IgD-negative memory B cell (primary cell): ENCODE measurements at regions not wholly inside any gene's neighbourhood (a gene's known extent, or its start where the extent isn't known, plus 50 kb on each side); places are given as distances from the start of the nearest gene placed in this dataset.
A peak's percentile ranks its signal among the peaks of the same experiment; 100 is the strongest.

Experiments
- H3K27ac Mint-ChIP-seq, 3 donors: one replicate each; pipeline ENCODE4 v1.8.0; 2020 to 2022; ENCODE audit warnings: mild to moderate bottlenecking in 3 of 3, mixed read lengths in 3 of 3, moderate library complexity in 1 of 3
- H3K27me3 Mint-ChIP-seq: one replicate; pipeline ENCODE4 v1.8.0; 2021; ENCODE audit warnings: mixed read lengths
- H3K36me3 Mint-ChIP-seq: one replicate; pipeline ENCODE4 v1.8.0; 2020; ENCODE audit warnings: mild to moderate bottlenecking, mixed read lengths
- H3K4me1 Mint-ChIP-seq, 3 donors: one replicate each; pipeline ENCODE4 v1.8.0; 2020 to 2022; ENCODE audit warnings: mixed read lengths in 3 of 3, mild to moderate bottlenecking in 1 of 3
- H3K4me3 Mint-ChIP-seq, 4 donors: one replicate each; pipeline ENCODE4 v1.8.0; 2020 to 2022; ENCODE audit warnings: mild to moderate bottlenecking in 4 of 4, mixed read lengths in 4 of 4, moderate library complexity in 3 of 4
- H3K9me3 Mint-ChIP-seq, 3 donors: one replicate each; pipeline ENCODE4 v1.8.0; 2020 to 2021; ENCODE audit warnings: mixed read lengths in 3 of 3, mild to moderate bottlenecking in 1 of 3

DNA sequence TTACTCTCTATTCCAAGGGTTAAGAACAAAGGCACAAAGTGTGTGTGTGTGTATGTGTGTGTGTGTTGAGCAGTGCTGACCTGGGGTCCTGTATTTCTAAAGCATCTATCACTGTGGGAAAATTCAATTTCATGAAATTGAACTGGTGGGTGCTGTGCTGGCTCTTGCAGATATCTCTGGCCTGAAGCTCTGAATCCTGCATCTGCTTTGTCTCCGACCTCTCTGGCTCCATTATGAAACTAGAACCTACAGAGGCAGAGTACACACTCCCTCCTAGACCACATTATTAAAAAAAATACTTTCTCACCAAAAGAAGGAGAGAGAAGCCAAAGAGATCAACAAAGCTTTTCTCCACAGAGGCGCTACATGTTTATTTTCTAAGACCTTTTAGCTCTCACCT is 88.4 kb upstream of the PDE4B start:
- peaks cover 6% of the 10 kb centered on the region for H3K27me3 Mint-ChIP-seq
- no peaks in the 10 kb centered on the region for H3K36me3 Mint-ChIP-seq
- H3K4me3 Mint-ChIP-seq: no peak overlapping the region
- H3K4me1 Mint-ChIP-seq: no peaks in the 10 kb centered on the region
- H3K9me3 Mint-ChIP-seq: no peaks in the 10 kb centered on the region
- no peak overlapping the region for H3K27ac Mint-ChIP-seq

DNA sequence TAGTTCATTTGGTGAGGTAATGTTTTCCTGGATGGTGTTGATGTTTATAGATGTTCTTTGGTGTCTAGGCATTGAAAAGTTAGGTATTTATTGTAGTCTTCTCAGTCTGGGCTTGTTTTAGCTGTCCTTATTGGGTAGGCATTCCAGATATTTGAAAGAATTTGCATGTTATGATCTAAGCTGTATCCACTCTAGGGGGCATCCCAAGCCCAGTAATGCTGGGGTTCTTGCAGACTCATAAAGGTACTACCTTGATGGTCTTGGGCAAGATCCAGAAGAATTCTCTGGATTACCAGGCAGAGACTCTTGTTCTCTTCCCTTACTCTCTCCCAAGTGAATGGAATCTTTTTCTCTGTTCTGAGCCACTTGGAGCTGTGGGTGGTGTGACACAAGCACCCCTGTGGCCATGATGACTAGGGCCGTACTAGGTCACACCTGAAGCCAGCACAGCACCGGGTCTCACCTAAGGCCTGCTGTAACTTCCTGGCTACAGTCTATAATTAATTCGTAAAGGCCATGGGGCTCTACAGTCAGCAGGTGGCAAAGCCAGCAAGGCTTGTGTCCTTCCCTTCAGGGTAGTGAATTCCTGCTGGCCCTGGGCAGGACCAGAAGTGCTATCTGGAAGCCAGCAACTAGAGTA is 74.8 kb upstream of the PDE4B start:
- Mint-ChIP-seq H3K27ac (no peak overlapping the region), H3K36me3 (no peaks in the 10 kb centered on the region), H3K27me3 (peaks cover 2% of the 10 kb centered on the region), H3K4me1 (no peaks in the 10 kb centered on the region), H3K4me3 (no peak overlapping the region), H3K9me3 (peaks cover 0 to 1% (median 0%) of the 10 kb centered on the region in 3 donors)

DNA sequence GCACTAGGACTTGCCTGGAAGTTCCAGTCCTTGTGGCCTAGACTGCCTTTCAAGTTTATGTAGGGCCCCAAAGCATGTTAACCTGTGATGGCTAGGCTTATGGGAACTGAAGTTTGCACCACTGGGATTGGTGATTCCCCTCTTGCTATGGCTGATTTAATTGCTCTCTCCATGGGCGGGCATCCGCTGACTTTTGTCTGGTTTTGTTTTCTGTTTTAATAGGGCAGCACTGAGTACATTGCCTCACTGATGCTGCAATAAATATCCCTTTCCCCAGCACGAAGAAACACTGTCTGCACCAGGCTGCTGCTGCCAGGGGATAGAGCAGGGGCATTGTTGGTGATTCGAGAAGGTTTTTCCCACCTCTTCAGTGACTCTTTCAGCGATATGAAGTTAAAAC is 73.3 kb upstream of the PDE4B start:
- Mint-ChIP-seq H3K27me3 (peaks cover 2% of the 10 kb centered on the region), H3K27ac (no peak overlapping the region), H3K4me1 (no peaks in the 10 kb centered on the region), H3K9me3 (peaks cover 0 to 1% (median 0%) of the 10 kb centered on the region in 3 donors), H3K4me3 (no peak overlapping the region), H3K36me3 (no peaks in the 10 kb centered on the region)

DNA sequence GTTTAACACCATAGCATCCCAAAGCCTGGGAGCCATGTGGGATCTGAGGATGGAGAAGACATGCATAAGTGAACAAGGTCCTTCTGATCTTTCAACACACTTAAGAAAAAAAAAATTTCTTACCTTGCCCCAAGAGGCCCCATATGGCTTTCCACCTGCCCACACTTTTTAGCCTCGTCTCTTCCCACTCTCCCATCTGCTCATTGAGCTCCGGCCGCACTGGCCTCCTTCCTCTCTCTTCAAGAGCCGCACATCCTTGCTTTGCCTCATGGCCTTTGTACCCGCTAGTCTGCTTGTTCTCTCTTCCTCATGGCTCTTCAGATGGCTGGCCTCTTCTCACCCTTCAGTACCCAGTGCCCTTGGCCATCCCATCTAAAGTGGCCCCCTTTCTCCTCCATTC is 70.2 kb upstream of the PDE4B start:
- no peaks in the 10 kb centered on the region for H3K36me3 Mint-ChIP-seq
- H3K27me3 Mint-ChIP-seq: peaks cover 2% of the 10 kb centered on the region
- no peaks in the 10 kb centered on the region for H3K4me1 Mint-ChIP-seq
- H3K27ac Mint-ChIP-seq: no peak overlapping the region
- no peak overlapping the region for H3K4me3 Mint-ChIP-seq
- peaks cover 0 to 3% (median 0%) of the 10 kb centered on the region in 3 donors for H3K9me3 Mint-ChIP-seq

DNA sequence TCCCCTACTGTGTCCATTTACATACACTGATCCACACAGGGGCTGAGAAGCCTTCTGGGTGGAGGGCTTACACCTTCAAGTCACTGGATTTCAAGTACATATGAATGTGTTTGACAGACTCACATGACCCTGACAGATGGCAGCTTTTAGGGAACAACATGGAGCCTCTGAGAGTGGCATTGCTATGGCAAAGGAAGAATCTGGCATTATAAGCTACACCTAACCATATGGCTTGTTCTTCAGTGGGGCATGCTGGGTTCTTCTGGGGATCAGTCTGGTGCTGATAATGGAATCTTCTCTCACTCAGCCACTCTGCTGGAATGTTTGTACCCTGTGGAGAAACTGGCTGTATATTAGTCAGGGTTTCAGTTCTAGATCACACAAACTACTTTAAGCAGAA is 68.5 kb upstream of the PDE4B start:
- Mint-ChIP-seq H3K27ac (peak overlapping the region in 1 of 3 donors; percentile 8), H3K9me3 (peaks cover 0 to 3% (median 0%) of the 10 kb centered on the region in 3 donors), H3K4me3 (no peak overlapping the region), H3K4me1 (no peaks in the 10 kb centered on the region), H3K36me3 (no peaks in the 10 kb centered on the region), H3K27me3 (peaks cover 2% of the 10 kb centered on the region)

DNA sequence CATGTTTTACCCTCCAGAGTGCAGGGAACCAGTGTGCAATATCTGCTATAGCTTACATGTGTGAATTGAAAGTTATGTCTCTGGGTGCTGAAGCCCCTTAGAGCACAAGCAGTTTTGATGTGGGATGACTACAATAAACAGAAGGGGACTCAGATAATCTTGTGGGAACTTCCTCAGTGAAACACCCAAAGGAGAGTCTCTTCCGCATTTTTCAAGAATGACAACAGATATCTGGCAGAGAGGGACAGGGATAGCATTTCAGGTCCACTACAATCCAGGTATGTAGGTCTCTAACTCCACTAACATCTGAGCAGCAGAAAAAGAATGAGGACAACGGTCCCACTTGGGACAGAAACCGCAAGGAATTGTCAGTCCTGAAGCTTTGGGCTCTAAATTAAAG is 67.6 kb upstream of the PDE4B start:
- Mint-ChIP-seq H3K4me3 (no peak overlapping the region), H3K4me1 (no peaks in the 10 kb centered on the region), H3K27me3 (peaks cover 2% of the 10 kb centered on the region), H3K27ac (no peak overlapping the region), H3K9me3 (peaks cover 0 to 3% (median 0%) of the 10 kb centered on the region in 3 donors), H3K36me3 (no peaks in the 10 kb centered on the region)

- H3K4me1 Mint-ChIP-seq: no peaks in the 10 kb centered on the region
- no peak overlapping the region for H3K4me3 Mint-ChIP-seq
- H3K27me3 Mint-ChIP-seq: no peaks in the 10 kb centered on the region
- no peaks in the 10 kb centered on the region for H3K36me3 Mint-ChIP-seq
- H3K9me3 Mint-ChIP-seq: peaks cover 0 to 1% (median 0%) of the 10 kb centered on the region in 3 donors
- H3K27ac Mint-ChIP-seq: no peak overlapping the region
These were observed 64.2 kb upstream of the PDE4B start for GRCh38 chr1:65728504-65728903.

- Mint-ChIP-seq H3K27ac (no peak overlapping the region), H3K9me3 (peaks cover 0 to 1% (median 0%) of the 10 kb centered on the region in 3 donors), H3K4me3 (no peak overlapping the region), H3K27me3 (no peaks in the 10 kb centered on the region), H3K4me1 (no peaks in the 10 kb centered on the region), H3K36me3 (no peaks in the 10 kb centered on the region)
These were observed 63.4 kb upstream of the PDE4B start for GRCh38 chr1:65729259-65729658.

DNA sequence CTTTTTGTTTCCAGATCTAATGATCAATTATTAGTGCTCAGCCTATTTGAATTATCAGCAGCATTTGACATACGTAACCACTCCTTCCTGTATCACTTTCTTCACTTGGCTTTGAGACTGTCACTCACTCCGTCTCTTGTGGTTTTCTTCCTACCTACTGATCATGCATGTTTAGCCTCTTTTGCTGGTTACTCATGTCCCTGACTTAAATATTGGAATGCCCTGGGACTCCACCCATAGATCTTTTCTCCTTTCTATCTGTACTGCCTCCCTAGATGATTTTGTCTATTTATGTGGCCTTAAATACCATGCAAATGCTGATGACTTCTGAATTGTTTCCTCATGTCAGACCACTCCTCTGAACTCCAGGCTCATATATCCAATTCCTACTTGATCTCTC is 57.7 kb upstream of the PDE4B start:
- Mint-ChIP-seq H3K27ac (no peak overlapping the region), H3K4me3 (no peak overlapping the region), H3K4me1 (no peaks in the 10 kb centered on the region), H3K36me3 (no peaks in the 10 kb centered on the region), H3K9me3 (no peaks in the 10 kb centered on the region), H3K27me3 (no peaks in the 10 kb centered on the region)

DNA sequence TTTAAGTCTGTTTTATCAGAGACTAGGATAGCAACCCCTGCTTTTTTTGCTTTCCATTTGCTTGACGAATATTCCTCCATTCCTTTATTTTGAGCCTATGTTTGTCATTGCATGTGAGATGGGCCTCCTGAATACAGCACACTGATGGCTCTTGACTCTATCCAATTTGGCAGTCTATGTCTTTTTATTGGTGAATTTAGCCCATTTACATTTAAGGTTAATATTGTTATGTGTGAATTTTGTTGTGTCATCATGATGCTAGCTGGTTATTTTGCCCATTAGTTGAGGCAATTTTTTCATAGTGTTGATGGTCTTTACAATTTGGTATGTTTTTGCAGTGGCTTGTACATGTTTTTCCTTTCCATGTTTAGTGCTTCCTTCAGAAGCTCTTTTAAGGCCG is 50.7 kb upstream of the PDE4B start:
- no peak overlapping the region for H3K4me3 Mint-ChIP-seq
- H3K27me3 Mint-ChIP-seq: peaks cover 1% of the 10 kb centered on the region
- no peaks in the 10 kb centered on the region for H3K4me1 Mint-ChIP-seq
- peaks cover 4% of the 10 kb centered on the region for H3K36me3 Mint-ChIP-seq
- no peak overlapping the region for H3K27ac Mint-ChIP-seq
- H3K9me3 Mint-ChIP-seq: peaks cover 9 to 12% (median 10%) of the 10 kb centered on the region in 3 donors
